Ovary (tissue), 7 donors: ENCODE measurements at regions not wholly inside any gene's neighbourhood (a gene's known extent, or its start where the extent isn't known, plus 50 kb on each side); places are given as distances from the start of the nearest gene placed in this dataset.

Experiments
- DNase-seq, 5 donors: peaks; one replicate each; pipeline ENCODE4 v3.0.0-alpha.2; 2019 to 2020
- H3K27ac ChIP-seq, 2 donors: fragments of 200-600 bp; one replicate each; pipeline versions ENCODE4 v1.5.1 to v1.8.0; 2019 to 2022
- H3K27me3 ChIP-seq: fragments of 200-600 bp; one replicate; pipeline ENCODE4 v1.8.0; 2022
- H3K36me3 ChIP-seq: fragments of 200-600 bp; sonication (generic); one replicate; pipeline ENCODE4 v1.5.1; 2019
- H3K4me1 ChIP-seq: one replicate; pipeline ENCODE4 v1.8.1; 2013; ENCODE audit warnings: mild to moderate bottlenecking, moderate library complexity; ENCODE audit not compliant: insufficient read depth
- H3K4me3 ChIP-seq: fragments of 200-600 bp; sonication (generic); one replicate; pipeline ENCODE4 v1.5.1; 2017
- H3K9me3 ChIP-seq, 2 donors: fragments of 200-600 bp in 1 of 2; sonication (generic) in 1 of 2; one replicate each; pipeline versions ENCODE4 v1.5.1 to v1.8.1; 2013 to 2019; ENCODE audit warnings: mild to moderate bottlenecking in 1 of 2, moderate library complexity in 1 of 2
- CTCF ChIP-seq, 3 donors: fragments of 450-650 bp in 2 of 3; fragments of 200-600 bp in 1 of 3; IDR thresholded peaks; one replicate each; pipeline versions ENCODE4 v1.5.1 to v1.8.0; 2016 to 2022; ENCODE audit warnings: antibody characterized with exemption in 3 of 3, mild to moderate bottlenecking in 1 of 3
- EP300 ChIP-seq: sonication (generic); formaldehyde crosslinking; IDR thresholded peaks from one replicate; pipeline ENCODE4 v1.6.1; 2017; ENCODE audit warnings: antibody characterized with exemption
- POLR2A ChIP-seq: fragments of 450-650 bp; IDR thresholded peaks from one replicate; pipeline ENCODE4 v1.6.1; 2017; ENCODE audit warnings: antibody characterized with exemption, mild to moderate bottlenecking, moderate library complexity
- WGBS, 3 donors: extraction: QIAGEN DNeasy Blood & Tissue Kit in 1 of 3; methylation state at CpG; one replicate each; pipeline versions ENCODE4 v1.1.5 to v1.1.7; 2013 to 2017; 5-methylcytosine and 5-hydroxymethylcytosine counted together
- intact Hi-C, 4 donors: fragments of 100-400 bp; cut with DNase I; formaldehyde crosslinking; loops; one replicate each; pipeline versions ENCODE4 v1.11.0 to v1.15.1; 2022 to 2023
- donor health status: DM: no; HTN: no; CAD: no; lungs with moderate emphysema.
- donor health status: DM: no; HTN: no; CAD: no.
- donor health status: Bipolar disorder and iron deficiency.
- donor health status: DM: no; HTN: no; CAD: no.
- donor health status: DM: yes; HTN: yes; CAD: no.

GRCh38 chr9:81819859-81820546 lies 108.2 kb upstream of the SPATA31D4 start:
- H3K4me3 ChIP-seq, result no peak overlapping the region
- peaks cover 8% of the 10 kb centered on the region for H3K4me1 ChIP-seq
- intact Hi-C loops, result no loop called here
- peak in 2 of 5 donors; percentile 23 to 49 for DNase-seq
- 12 to 19% (median 14%) methylated on average over 8 of the region's 8 CpGs for WGBS, 3 donors
- no peaks in the 10 kb centered on the region for H3K27me3 ChIP-seq
- H3K36me3 ChIP-seq, result no peaks in the 10 kb centered on the region
- H3K27ac ChIP-seq, result no peak overlapping the region
- TF ChIP-seq EP300 (no peak), CTCF (IDR thresholded peaks at IDR 0.05) (no peak), POLR2A (no peak)
- no peaks in the 10 kb centered on the region for H3K9me3 ChIP-seq

- H3K27ac ChIP-seq, result no peak overlapping the region
- intact Hi-C loops, result no loop called here
- no peak overlapping the region for H3K4me3 ChIP-seq
- peaks cover 8% of the 10 kb centered on the region for H3K4me1 ChIP-seq
- H3K9me3 ChIP-seq, result no peaks in the 10 kb centered on the region
- H3K36me3 ChIP-seq, result no peaks in the 10 kb centered on the region
- TF ChIP-seq POLR2A (no peak), CTCF (IDR thresholded peaks at IDR 0.05) (no peak), EP300 (no peak)
- DNase-seq, result no peak
- 80 to 89% (median 89%) methylated on average over 7 of the region's 7 CpGs for WGBS, 3 donors
- no peaks in the 10 kb centered on the region for H3K27me3 ChIP-seq
These were observed 105.8 kb upstream of the SPATA31D4 start for GRCh38 chr9:81822301-81822865.

- H3K36me3 ChIP-seq, result no peaks in the 10 kb centered on the region
- H3K4me3 ChIP-seq, result no peak overlapping the region
- no peak overlapping the region for H3K27ac ChIP-seq
- WGBS, 3 donors, result 91 to 100% (median 98%) methylated on average over 1 of the region's 1 CpG
- DNase-seq, result no peak
- H3K27me3 ChIP-seq, result no peaks in the 10 kb centered on the region
- peaks cover 8% of the 10 kb centered on the region for H3K4me1 ChIP-seq
- H3K9me3 ChIP-seq, result no peaks in the 10 kb centered on the region
- intact Hi-C loops, result no loop called here
- no peak for TF ChIP-seq EP300
- no peak for TF ChIP-seq POLR2A
- TF ChIP-seq CTCF (IDR thresholded peaks at IDR 0.05), result no peak
These were observed 105.3 kb upstream of the SPATA31D4 start for GRCh38 chr9:81822967-81823366.

GRCh38 chr9:81823672-81824554 lies 104.3 kb upstream of the SPATA31D4 start:
- DNase-seq, result no peak
- no peaks in the 10 kb centered on the region for H3K9me3 ChIP-seq

More at GRCh38 chr9:81823672-81824554, 104.3 kb upstream of the SPATA31D4 start:
- WGBS, 3 donors, result 94 to 96% (median 94%) methylated on average over 11 of the region's 11 CpGs
- no peak for TF ChIP-seq CTCF (IDR thresholded peaks at IDR 0.05)
- Histone ChIP-seq H3K36me3 (no peaks in the 10 kb centered on the region), H3K4me3 (no peak overlapping the region), H3K4me1 (peaks cover 8% of the 10 kb centered on the region), H3K27ac (no peak overlapping the region), H3K27me3 (no peaks in the 10 kb centered on the region)
- intact Hi-C loops, result no loop called here
